Upper lobe of right lung (tissue), 1 donor: ENCODE measurements at regions not wholly inside any gene's neighbourhood (a gene's known extent, or its start where the extent isn't known, plus 50 kb on each side); places are given as distances from the start of the nearest gene placed in this dataset.

Source experiments
- ATAC-seq: fragments of 200-7000 bp; cut with Tn5 transposase; one replicate; pipeline ENCODE4 v1.9.1; 2020; ENCODE audit warnings: mild to moderate bottlenecking, moderate library complexity
- DNase-seq: peaks from one replicate; pipeline ENCODE4 v3.0.0-alpha.2; 2020
- H3K27ac ChIP-seq: fragments of 200-600 bp; one replicate; pipeline ENCODE4 v1.8.0; 2022
- H3K27me3 ChIP-seq: fragments of 200-600 bp; one replicate; pipeline ENCODE4 v1.8.0; 2022; ENCODE audit warnings: mild to moderate bottlenecking
- H3K36me3 ChIP-seq: fragments of 200-600 bp; one replicate; pipeline ENCODE4 v1.8.0; 2022
- H3K4me1 ChIP-seq: fragments of 200-600 bp; one replicate; pipeline ENCODE4 v1.8.0; 2022
- H3K4me3 ChIP-seq: fragments of 200-600 bp; one replicate; pipeline ENCODE4 v1.8.0; 2022; ENCODE audit warnings: mild to moderate bottlenecking
- H3K9me3 ChIP-seq: fragments of 200-600 bp; one replicate; pipeline ENCODE4 v1.8.0; 2022
- intact Hi-C: fragments of 100-400 bp; cut with DNase I; formaldehyde crosslinking; loops from one replicate; pipeline ENCODE4 v1.11.0; 2022
- TF ChIP-seq, protein P1 (sequence below): fragments of 200-600 bp; IDR thresholded peaks from one replicate; pipeline ENCODE4 v1.8.0; 2022; ENCODE audit warnings: antibody characterized with exemption
- donor health status: DM: no; HTN: yes; CAD: no; lungs with severe emphysema.

DNA sequence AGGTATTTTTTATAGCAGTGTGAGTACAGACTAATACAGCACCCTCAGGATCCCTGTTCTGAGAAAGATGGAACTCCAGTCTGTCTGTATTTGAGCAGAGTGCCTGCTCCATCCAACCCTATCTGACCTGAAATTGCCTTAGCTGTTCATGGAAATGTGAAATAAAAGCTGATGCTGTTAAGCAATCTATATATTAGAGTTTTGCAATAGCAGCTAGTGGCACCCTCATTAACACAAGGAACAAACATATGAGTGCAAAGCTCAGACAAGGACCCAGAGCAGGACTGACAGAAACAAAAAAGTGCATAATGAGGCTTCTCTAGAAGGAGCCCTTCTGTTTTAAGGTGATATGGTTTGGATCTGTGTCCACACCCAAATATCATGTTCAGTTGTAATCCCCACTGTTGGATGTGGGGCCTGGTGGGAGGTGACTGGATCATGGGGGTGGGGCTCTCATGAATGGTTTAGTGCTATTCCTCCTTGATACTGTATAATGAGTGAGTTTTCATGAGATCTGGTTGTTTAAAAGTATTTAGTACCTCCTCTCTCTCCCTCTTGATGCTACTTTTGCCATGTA, 272.9 kb upstream of the KLF3 start:
- TF ChIP-seq, protein P1, sequence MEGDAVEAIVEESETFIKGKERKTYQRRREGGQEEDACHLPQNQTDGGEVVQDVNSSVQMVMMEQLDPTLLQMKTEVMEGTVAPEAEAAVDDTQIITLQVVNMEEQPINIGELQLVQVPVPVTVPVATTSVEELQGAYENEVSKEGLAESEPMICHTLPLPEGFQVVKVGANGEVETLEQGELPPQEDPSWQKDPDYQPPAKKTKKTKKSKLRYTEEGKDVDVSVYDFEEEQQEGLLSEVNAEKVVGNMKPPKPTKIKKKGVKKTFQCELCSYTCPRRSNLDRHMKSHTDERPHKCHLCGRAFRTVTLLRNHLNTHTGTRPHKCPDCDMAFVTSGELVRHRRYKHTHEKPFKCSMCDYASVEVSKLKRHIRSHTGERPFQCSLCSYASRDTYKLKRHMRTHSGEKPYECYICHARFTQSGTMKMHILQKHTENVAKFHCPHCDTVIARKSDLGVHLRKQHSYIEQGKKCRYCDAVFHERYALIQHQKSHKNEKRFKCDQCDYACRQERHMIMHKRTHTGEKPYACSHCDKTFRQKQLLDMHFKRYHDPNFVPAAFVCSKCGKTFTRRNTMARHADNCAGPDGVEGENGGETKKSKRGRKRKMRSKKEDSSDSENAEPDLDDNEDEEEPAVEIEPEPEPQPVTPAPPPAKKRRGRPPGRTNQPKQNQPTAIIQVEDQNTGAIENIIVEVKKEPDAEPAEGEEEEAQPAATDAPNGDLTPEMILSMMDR, result no peak
- DNase-seq (no peak), ATAC-seq (no peak)
- no peaks in the 10 kb centered on the region for H3K36me3 ChIP-seq
- no peak overlapping the region for H3K27ac ChIP-seq
- intact Hi-C loops, result no loop called here
- peaks cover 16% of the 10 kb centered on the region for H3K4me1 ChIP-seq
- no peaks in the 10 kb centered on the region for H3K27me3 ChIP-seq
- H3K4me3 ChIP-seq, result no peak overlapping the region
- H3K9me3 ChIP-seq, result peaks cover 10% of the 10 kb centered on the region

DNA sequence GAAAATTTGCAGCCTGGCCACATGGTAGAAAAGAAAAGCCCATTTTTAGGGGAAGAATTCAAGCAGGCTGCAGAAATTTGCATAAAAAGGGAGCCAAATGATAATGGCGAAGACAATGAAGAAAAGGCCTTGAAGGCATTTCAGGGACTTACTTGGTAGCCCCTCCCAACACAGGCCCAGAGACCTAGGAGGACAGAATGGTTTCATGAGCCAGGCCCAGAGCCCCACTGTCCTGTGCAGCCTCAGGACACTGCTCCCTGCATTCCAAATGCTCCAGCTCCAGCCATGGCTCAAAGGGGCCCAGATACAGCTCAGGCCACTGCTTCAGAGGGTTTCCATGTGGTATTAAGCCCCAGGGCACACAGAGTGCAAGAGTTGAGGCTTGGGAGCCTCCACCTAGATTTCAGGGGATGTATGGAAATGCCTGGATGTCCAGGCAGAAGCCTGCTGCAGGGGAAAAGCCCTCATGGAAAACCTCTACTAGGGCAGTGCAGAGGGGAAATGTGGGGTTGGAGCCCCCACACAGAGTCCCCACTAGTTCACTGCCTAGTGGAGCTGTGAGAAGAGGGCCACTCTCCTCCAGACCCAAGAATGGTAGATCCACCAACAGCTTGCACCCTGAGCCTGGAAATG, 271.7 kb upstream of the KLF3 start:
- H3K4me1 ChIP-seq, result peaks cover 5% of the 10 kb centered on the region
- no peak for ATAC-seq
- H3K9me3 ChIP-seq, result peaks cover 10% of the 10 kb centered on the region
- no peak overlapping the region for H3K4me3 ChIP-seq
- intact Hi-C loops, result no loop called here
- H3K27ac ChIP-seq, result no peak overlapping the region
- TF ChIP-seq, protein P1, result no peak
- no peaks in the 10 kb centered on the region for H3K27me3 ChIP-seq
- no peak for DNase-seq
- H3K36me3 ChIP-seq, result no peaks in the 10 kb centered on the region

DNA sequence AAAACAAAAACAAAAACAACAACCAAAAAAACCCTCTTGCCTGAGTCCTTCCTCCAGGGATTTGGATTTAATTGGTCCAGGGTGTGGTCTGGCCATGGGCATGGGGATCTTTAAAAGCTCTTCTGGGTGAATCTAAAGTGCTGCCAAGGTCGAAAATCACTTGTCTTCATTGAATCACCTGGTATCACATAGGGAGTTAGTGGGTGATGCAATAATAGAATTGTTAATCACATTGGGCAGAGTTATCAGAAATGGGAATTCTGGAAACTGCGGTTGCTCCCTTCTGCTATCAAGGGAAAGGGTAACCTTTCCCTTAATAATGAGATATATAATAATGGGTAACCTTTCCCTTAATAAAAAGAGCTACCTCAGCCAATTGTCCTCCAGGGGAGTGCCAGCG, 267.9 kb upstream of the KLF3 start:
- H3K4me3 ChIP-seq, result no peak overlapping the region
- peaks cover 10% of the 10 kb centered on the region for H3K9me3 ChIP-seq
- TF ChIP-seq, protein P1, result no peak
- no peaks in the 10 kb centered on the region for H3K36me3 ChIP-seq
- DNase-seq (no peak), ATAC-seq (no peak)
- no peak overlapping the region for H3K27ac ChIP-seq
- H3K4me1 ChIP-seq, result no peaks in the 10 kb centered on the region
- intact Hi-C loops, result no loop called here
- no peaks in the 10 kb centered on the region for H3K27me3 ChIP-seq

DNA sequence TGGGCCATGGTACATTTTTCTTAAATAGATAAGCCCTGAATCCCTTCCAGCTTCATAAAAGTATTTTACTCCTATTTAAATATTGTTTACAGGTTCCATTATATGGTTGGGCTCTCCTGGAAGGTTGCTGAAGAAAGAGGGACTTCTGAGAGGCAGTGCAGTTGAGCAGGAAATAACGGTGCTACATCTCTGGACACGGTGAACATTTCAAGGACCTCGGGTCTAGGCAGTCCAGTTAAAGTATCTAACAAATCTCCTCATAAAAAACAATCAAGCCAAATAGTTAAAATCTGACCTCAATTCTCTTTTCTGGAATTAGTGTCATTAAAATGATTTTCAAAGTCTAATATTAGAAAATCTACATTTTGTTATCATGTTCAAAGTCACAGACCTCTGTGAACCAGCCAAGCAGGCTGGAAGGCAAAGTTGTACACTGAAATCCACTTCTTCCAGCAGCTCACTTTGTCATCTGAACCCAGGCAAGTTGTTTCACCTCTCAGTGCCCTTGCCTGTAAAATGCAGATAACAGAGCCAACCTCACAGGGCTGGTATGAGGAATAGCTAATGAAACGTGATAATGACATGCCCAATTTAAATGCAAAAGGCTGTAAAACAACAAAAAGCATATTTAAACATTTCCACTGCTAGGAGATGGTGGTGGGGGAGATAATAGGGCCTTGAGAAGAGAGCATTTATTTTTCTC, 267.0 kb upstream of the KLF3 start:
- H3K36me3 ChIP-seq, result no peaks in the 10 kb centered on the region
- DNase-seq, result no peak
- H3K27me3 ChIP-seq, result no peaks in the 10 kb centered on the region
- TF ChIP-seq, protein P1, result no peak
- no peak overlapping the region for H3K4me3 ChIP-seq
- intact Hi-C loops, result no loop called here
- H3K4me1 ChIP-seq, result no peaks in the 10 kb centered on the region
- peaks cover 7% of the 10 kb centered on the region for H3K9me3 ChIP-seq
- H3K27ac ChIP-seq, result no peak overlapping the region
- ATAC-seq, result no peak

DNA sequence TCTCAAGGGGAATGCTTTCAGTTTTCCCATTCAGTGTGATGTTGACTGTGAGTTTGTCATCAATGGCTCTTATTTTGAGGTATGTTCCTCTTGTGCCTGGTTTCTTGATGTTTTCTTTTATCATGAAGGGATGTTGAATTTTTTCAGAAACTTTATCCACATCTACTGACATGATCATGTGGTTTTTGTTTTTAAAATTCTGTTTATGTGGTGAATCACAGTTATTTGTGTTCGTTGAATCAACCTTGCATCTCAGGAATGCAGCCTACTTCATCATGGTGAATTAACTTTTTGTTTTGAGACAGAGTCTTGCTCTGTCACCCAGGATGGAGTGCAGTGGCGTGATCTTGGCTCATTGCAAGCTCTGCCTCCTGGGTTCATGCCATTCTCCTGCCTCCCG, 263.1 kb upstream of the KLF3 start:
- TF ChIP-seq, protein P1, result no peak

More for the DNA sequence above, 263.1 kb upstream of the KLF3 start:
- Histone ChIP-seq H3K27ac (no peak overlapping the region), H3K36me3 (no peaks in the 10 kb centered on the region), H3K9me3 (no peaks in the 10 kb centered on the region), H3K4me3 (no peak overlapping the region), H3K4me1 (no peaks in the 10 kb centered on the region), H3K27me3 (no peaks in the 10 kb centered on the region)
- DNase-seq, result no peak
- intact Hi-C loops, result no loop called here
- no peak for ATAC-seq
